GM19463 (cell line): ENCODE measurements at regions not wholly inside any gene's neighbourhood (a gene's known extent, or its start where the extent isn't known, plus 50 kb on each side); places are given as distances from the start of the nearest gene placed in this dataset.

Experiments
- ATAC-seq: cut with Tn5 transposase; IDR thresholded peaks from one replicate; pipeline ENCODE4 v1.9.1; 2021; ENCODE audit warnings: mild to moderate bottlenecking, moderate library complexity; ENCODE audit not compliant: unreplicated experiment

GRCh38 chr2:129759472-129760010 is 219.9 kb upstream of the RAB6C start:
- no peak for ATAC-seq

GRCh38 chr2:129760669-129761068 is 218.8 kb upstream of the RAB6C start:
- ATAC-seq: no peak

- no peak for ATAC-seq
These were observed 217.9 kb upstream of the RAB6C start for GRCh38 chr2:129761569-129762021.

- ATAC-seq: no peak
These were observed 216.9 kb upstream of the RAB6C start for GRCh38 chr2:129762386-129763189.

- no peak for ATAC-seq
These were observed 216.1 kb upstream of the RAB6C start for GRCh38 chr2:129763190-129763846.

- no peak for ATAC-seq
These were observed 215.5 kb upstream of the RAB6C start for GRCh38 chr2:129763966-129764365.

- no peak for ATAC-seq
These were observed 214.8 kb upstream of the RAB6C start for GRCh38 chr2:129764376-129765325.

GRCh38 chr2:129765326-129765677 is 214.2 kb upstream of the RAB6C start:
- ATAC-seq: no peak

GRCh38 chr2:129765678-129766351 is 213.7 kb upstream of the RAB6C start:
- ATAC-seq: no peak

GRCh38 chr2:129766374-129766993 is 213.0 kb upstream of the RAB6C start:
- no peak for ATAC-seq

GRCh38 chr2:129767346-129768035 is 212.0 kb upstream of the RAB6C start:
- ATAC-seq: no peak

GRCh38 chr2:129768036-129768386 is 211.5 kb upstream of the RAB6C start:
- no peak for ATAC-seq

- ATAC-seq: no peak
These were observed 210.8 kb upstream of the RAB6C start for GRCh38 chr2:129768485-129769184.

GRCh38 chr2:129769185-129769991 is 210.1 kb upstream of the RAB6C start:
- ATAC-seq: no peak

- no peak for ATAC-seq
These were observed 207.9 kb upstream of the RAB6C start for GRCh38 chr2:129771418-129772189.

GRCh38 chr2:129772190-129772579 is 207.3 kb upstream of the RAB6C start:
- ATAC-seq: no peak

GRCh38 chr2:129775952-129776653 is 203.4 kb upstream of the RAB6C start:
- ATAC-seq: no peak
